ENCODE measurements at regions not wholly inside any gene's neighbourhood (a gene's known extent, or its start where the extent isn't known, plus 50 kb on each side); places are given as distances from the start of the nearest gene placed in this dataset.

DNA sequence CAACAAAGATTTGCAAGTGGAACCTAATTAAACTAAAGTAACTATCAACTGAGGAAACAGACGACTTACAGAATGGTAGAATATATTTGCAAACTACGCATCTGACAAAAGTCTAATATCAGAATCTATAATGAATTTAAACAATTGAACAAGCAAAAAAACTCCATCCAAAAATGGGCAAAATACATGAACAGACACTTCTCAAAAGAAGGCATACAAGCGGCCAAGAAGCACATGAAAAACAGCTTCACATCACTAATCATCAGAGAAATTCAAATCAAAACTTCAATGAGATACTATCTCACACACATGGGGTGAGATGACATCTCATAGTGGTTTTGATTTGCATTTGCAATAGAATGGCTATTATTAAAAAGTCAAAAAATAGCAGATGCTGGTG, 128.6 kb downstream of the POLR2M start:
- POLR2A ChIA-PET: interaction anchor here (0.6 kb wide), 1 partner anchor 84 kb away, joined by 4 read pairs; no protein-coding TSS in a partner anchor
- ATAC-seq: no peak
- H3K4me3 Mint-ChIP-seq: no peak overlapping the region
- H3K36me3 Mint-ChIP-seq: 0 out of 2 replicates have a peak, but pooled peaks cover 4% of the 10 kb centered on the region
- no peak overlapping the region for H3K27ac Mint-ChIP-seq
- H3K27me3 Mint-ChIP-seq (ENCODE audit: low read depth): no peaks in the 10 kb centered on the region
- H3K9me3 Mint-ChIP-seq: peaks cover 29% of the 10 kb centered on the region
- TF ChIP-seq, protein P1, sequence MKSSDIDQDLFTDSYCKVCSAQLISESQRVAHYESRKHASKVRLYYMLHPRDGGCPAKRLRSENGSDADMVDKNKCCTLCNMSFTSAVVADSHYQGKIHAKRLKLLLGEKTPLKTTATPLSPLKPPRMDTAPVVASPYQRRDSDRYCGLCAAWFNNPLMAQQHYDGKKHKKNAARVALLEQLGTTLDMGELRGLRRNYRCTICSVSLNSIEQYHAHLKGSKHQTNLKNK (CRISPR knock-in tag; IDR thresholded peaks at IDR 0.05): no peak
- TF ChIP-seq, protein P2, sequence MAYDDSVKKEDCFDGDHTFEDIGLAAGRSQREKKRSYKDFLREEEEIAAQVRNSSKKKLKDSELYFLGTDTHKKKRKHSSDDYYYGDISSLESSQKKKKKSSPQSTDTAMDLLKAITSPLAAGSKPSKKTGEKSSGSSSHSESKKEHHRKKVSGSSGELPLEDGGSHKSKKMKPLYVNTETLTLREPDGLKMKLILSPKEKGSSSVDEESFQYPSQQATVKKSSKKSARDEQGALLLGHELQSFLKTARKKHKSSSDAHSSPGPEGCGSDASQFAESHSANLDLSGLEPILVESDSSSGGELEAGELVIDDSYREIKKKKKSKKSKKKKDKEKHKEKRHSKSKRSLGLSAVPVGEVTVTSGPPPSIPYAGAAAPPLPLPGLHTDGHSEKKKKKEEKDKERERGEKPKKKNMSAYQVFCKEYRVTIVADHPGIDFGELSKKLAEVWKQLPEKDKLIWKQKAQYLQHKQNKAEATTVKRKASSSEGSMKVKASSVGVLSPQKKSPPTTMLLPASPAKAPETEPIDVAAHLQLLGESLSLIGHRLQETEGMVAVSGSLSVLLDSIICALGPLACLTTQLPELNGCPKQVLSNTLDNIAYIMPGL (CRISPR knock-in tag; IDR thresholded peaks at IDR 0.05): no peak
- TF ChIP-seq NFYB (CRISPR knock-in tag; conservative IDR thresholded peaks at IDR 0.05; ENCODE audit: low read depth): no peak
- TF ChIP-seq, protein P3, sequence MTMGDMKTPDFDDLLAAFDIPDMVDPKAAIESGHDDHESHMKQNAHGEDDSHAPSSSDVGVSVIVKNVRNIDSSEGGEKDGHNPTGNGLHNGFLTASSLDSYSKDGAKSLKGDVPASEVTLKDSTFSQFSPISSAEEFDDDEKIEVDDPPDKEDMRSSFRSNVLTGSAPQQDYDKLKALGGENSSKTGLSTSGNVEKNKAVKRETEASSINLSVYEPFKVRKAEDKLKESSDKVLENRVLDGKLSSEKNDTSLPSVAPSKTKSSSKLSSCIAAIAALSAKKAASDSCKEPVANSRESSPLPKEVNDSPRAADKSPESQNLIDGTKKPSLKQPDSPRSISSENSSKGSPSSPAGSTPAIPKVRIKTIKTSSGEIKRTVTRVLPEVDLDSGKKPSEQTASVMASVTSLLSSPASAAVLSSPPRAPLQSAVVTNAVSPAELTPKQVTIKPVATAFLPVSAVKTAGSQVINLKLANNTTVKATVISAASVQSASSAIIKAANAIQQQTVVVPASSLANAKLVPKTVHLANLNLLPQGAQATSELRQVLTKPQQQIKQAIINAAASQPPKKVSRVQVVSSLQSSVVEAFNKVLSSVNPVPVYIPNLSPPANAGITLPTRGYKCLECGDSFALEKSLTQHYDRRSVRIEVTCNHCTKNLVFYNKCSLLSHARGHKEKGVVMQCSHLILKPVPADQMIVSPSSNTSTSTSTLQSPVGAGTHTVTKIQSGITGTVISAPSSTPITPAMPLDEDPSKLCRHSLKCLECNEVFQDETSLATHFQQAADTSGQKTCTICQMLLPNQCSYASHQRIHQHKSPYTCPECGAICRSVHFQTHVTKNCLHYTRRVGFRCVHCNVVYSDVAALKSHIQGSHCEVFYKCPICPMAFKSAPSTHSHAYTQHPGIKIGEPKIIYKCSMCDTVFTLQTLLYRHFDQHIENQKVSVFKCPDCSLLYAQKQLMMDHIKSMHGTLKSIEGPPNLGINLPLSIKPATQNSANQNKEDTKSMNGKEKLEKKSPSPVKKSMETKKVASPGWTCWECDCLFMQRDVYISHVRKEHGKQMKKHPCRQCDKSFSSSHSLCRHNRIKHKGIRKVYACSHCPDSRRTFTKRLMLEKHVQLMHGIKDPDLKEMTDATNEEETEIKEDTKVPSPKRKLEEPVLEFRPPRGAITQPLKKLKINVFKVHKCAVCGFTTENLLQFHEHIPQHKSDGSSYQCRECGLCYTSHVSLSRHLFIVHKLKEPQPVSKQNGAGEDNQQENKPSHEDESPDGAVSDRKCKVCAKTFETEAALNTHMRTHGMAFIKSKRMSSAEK (CRISPR knock-in tag; IDR thresholded peaks at IDR 0.05; ENCODE audit: borderline replicate concordance): no peak
- TF ChIP-seq, protein P4, sequence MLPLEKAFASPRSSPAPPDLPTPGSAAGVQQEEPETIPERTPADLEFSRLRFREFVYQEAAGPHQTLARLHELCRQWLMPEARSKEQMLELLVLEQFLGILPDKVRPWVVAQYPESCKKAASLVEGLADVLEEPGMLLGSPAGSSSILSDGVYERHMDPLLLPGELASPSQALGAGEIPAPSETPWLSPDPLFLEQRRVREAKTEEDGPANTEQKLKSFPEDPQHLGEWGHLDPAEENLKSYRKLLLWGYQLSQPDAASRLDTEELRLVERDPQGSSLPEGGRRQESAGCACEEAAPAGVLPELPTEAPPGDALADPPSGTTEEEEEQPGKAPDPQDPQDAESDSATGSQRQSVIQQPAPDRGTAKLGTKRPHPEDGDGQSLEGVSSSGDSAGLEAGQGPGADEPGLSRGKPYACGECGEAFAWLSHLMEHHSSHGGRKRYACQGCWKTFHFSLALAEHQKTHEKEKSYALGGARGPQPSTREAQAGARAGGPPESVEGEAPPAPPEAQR (CRISPR knock-in tag; IDR thresholded peaks at IDR 0.05): no peak
- no peak for TF ChIP-seq ZNF317 (CRISPR knock-in tag; IDR thresholded peaks at IDR 0.05; ENCODE audit: borderline replicate concordance, low read depth)
- no peak for TF ChIP-seq OVOL2 (CRISPR knock-in tag; IDR thresholded peaks at IDR 0.05; ENCODE audit: borderline replicate concordance)
- no peak for TF ChIP-seq CREB1 (CRISPR knock-in tag; IDR thresholded peaks at IDR 0.05)
- TF ChIP-seq, protein P5, sequence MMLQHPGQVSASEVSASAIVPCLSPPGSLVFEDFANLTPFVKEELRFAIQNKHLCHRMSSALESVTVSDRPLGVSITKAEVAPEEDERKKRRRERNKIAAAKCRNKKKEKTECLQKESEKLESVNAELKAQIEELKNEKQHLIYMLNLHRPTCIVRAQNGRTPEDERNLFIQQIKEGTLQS (CRISPR knock-in tag; conservative IDR thresholded peaks at IDR 0.05): no peak
- TF ChIP-seq ATF1 (CRISPR knock-in tag; IDR thresholded peaks at IDR 0.05): no peak
- TF ChIP-seq ZNF232 (CRISPR knock-in tag; IDR thresholded peaks at IDR 0.05): no peak
- TF ChIP-seq TP53 (CRISPR knock-in tag; IDR thresholded peaks at IDR 0.05): no peak
- TF ChIP-seq ZNF423 (CRISPR knock-in tag; IDR thresholded peaks at IDR 0.05): no peak
- no peaks in the 10 kb centered on the region for H3K4me1 Mint-ChIP-seq
- CTCF ChIA-PET: no interaction called here
- no peak for DNase-seq (ENCODE audit: low spot score)

DNA sequence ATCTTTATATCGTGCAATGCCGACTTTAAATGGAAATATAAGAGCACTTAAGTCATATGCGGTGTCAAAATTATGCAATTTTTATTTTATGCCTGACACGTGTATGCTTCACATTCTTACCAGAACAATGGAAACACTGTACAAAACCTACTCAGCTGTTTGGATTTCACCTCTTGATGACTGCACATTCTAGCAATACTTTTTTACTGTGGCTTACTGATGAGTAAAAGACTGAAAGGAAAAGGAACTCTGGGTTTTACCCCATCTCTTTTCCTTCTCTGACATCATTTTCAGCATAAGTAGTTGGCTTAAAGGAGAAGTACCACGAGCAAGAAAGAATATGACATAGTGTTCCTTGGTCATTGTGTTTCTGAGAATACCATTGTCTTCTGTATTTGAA, 142.8 kb downstream of the POLR2M start:
- Mint-ChIP-seq H3K4me1 (peaks cover 6% of the 10 kb centered on the region; the same call in 1 of the 2 replicates), H3K4me3 (no peak overlapping the region), H3K36me3 (peaks cover 6% of the 10 kb centered on the region), H3K9me3 (peaks cover 14% of the 10 kb centered on the region), H3K27ac (no peak overlapping the region), H3K27me3 (ENCODE audit: low read depth) (no peaks in the 10 kb centered on the region; the same call in 1 of the 2 replicates)
- no peak for DNase-seq (ENCODE audit: low spot score)
- ATAC-seq: no peak
- CTCF ChIA-PET: interaction anchor here (1.0 kb wide), 1 partner anchor 96 kb away, joined by 4 read pairs; no protein-coding TSS in a partner anchor
- POLR2A ChIA-PET: no interaction called here
- TF ChIP-seq GTF2I (CRISPR knock-in tag; conservative IDR thresholded peaks at IDR 0.05) (no peak), ZNF416 (CRISPR knock-in tag; IDR thresholded peaks at IDR 0.05) (no peak), CREB1 (CRISPR knock-in tag; IDR thresholded peaks at IDR 0.05) (no peak), ZNF219 (CRISPR knock-in tag; IDR thresholded peaks at IDR 0.05; ENCODE audit: borderline replicate concordance) (no peak), JAZF1 (CRISPR knock-in tag; IDR thresholded peaks at IDR 0.05) (no peak), ATF1 (CRISPR knock-in tag; IDR thresholded peaks at IDR 0.05) (no peak), ESRRA (CRISPR knock-in tag; IDR thresholded peaks at IDR 0.05; ENCODE audit: borderline replicate concordance) (no peak), RELA (CRISPR knock-in tag; IDR thresholded peaks at IDR 0.05; ENCODE audit: borderline replicate concordance) (no peak), TEAD4 (CRISPR knock-in tag; IDR thresholded peaks at IDR 0.05) (no peak)
- TF ChIP-seq, protein P6, sequence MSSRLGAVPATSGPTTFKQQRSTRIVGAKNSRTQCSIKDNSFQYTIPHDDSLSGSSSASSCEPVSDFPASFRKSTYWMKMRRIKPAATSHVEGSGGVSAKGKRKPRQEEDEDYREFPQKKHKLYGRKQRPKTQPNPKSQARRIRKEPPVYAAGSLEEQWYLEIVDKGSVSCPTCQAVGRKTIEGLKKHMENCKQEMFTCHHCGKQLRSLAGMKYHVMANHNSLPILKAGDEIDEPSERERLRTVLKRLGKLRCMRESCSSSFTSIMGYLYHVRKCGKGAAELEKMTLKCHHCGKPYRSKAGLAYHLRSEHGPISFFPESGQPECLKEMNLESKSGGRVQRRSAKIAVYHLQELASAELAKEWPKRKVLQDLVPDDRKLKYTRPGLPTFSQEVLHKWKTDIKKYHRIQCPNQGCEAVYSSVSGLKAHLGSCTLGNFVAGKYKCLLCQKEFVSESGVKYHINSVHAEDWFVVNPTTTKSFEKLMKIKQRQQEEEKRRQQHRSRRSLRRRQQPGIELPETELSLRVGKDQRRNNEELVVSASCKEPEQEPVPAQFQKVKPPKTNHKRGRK (CRISPR knock-in tag; IDR thresholded peaks at IDR 0.05; ENCODE audit: borderline replicate concordance): no peak
- TF ChIP-seq, protein P7, sequence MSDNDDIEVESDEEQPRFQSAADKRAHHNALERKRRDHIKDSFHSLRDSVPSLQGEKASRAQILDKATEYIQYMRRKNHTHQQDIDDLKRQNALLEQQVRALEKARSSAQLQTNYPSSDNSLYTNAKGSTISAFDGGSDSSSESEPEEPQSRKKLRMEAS (CRISPR knock-in tag; IDR thresholded peaks at IDR 0.05): no peak
- TF ChIP-seq, protein P8, sequence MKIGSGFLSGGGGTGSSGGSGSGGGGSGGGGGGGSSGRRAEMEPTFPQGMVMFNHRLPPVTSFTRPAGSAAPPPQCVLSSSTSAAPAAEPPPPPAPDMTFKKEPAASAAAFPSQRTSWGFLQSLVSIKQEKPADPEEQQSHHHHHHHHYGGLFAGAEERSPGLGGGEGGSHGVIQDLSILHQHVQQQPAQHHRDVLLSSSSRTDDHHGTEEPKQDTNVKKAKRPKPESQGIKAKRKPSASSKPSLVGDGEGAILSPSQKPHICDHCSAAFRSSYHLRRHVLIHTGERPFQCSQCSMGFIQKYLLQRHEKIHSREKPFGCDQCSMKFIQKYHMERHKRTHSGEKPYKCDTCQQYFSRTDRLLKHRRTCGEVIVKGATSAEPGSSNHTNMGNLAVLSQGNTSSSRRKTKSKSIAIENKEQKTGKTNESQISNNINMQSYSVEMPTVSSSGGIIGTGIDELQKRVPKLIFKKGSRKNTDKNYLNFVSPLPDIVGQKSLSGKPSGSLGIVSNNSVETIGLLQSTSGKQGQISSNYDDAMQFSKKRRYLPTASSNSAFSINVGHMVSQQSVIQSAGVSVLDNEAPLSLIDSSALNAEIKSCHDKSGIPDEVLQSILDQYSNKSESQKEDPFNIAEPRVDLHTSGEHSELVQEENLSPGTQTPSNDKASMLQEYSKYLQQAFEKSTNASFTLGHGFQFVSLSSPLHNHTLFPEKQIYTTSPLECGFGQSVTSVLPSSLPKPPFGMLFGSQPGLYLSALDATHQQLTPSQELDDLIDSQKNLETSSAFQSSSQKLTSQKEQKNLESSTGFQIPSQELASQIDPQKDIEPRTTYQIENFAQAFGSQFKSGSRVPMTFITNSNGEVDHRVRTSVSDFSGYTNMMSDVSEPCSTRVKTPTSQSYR (CRISPR knock-in tag; IDR thresholded peaks at IDR 0.05): no peak

All from WTC11 (cell line).